Activated CD8-positive, alpha-beta T cell treated with anti-CD3 and anti-CD28 coated beads for 36 hours (primary cell): ENCODE measurements at regions not wholly inside any gene's neighbourhood (a gene's known extent, or its start where the extent isn't known, plus 50 kb on each side); places are given as distances from the start of the nearest gene placed in this dataset.
"Not testable (repeated sequence)": the region's sequence is repeated elsewhere in the genome, so short reads cannot be mapped to it uniquely, and the experiment has no call there.

Source experiments
- ATAC-seq: fragments of 200-7000 bp; cut with Tn5 transposase; one replicate; pipeline ENCODE4 v1.10.0; 2021; ENCODE audit warnings: mild to moderate bottlenecking, moderate library complexity
- CTCF ChIA-PET: fragments of 350-600 bp; sonication (Branson Sonifier 250); formaldehyde crosslinking; loops from one replicate; lab custom pipeline; 2021; ENCODE audit warnings: antibody characterized with exemption; lab: Charles Lee
- POLR2A ChIA-PET: fragments of 350-600 bp; sonication (Branson Sonifier 250); formaldehyde crosslinking; loops from one replicate; lab custom pipeline; 2021; ENCODE audit warnings: antibody characterized with exemption; lab: Charles Lee
- DNase-seq: peaks from one replicate; pipeline ENCODE4 v3.0.0-alpha.2; 2020
- H3K27ac Mint-ChIP-seq: one replicate; pipeline ENCODE4 v1.8.0; 2021; ENCODE audit warnings: mild to moderate bottlenecking, mixed read lengths
- H3K27me3 Mint-ChIP-seq: one replicate; pipeline ENCODE4 v1.8.0; 2021; ENCODE audit warnings: mixed read lengths
- H3K36me3 Mint-ChIP-seq: one replicate; pipeline ENCODE4 v1.8.0; 2021; ENCODE audit warnings: low read depth, mixed read lengths
- H3K4me1 Mint-ChIP-seq: one replicate; pipeline ENCODE4 v1.8.0; 2021; ENCODE audit warnings: low read depth, mixed read lengths
- H3K4me3 Mint-ChIP-seq: one replicate; pipeline ENCODE4 v1.8.0; 2021; ENCODE audit warnings: mild to moderate bottlenecking, moderate library complexity, mixed read lengths
- H3K9me3 Mint-ChIP-seq: one replicate; pipeline ENCODE4 v1.8.0; 2021; ENCODE audit warnings: mixed read lengths
- intact Hi-C: fragments of 100-400 bp; cut with micrococcal nuclease; formaldehyde crosslinking; loops from one replicate; pipeline ENCODE4 v1.10.0; 2022
- TF ChIP-seq, protein P1 (sequence below): fragments of 200-600 bp; IDR thresholded peaks from one replicate; pipeline ENCODE4 v1.8.0; 2022; ENCODE audit warnings: antibody characterized with exemption, mild to moderate bottlenecking

- Mint-ChIP-seq H3K4me3 (no peak overlapping the region), H3K27me3 (peaks cover 16% of the 10 kb centered on the region), H3K4me1 (peaks cover 2% of the 10 kb centered on the region), H3K36me3 (no peaks in the 10 kb centered on the region), H3K27ac (no peak overlapping the region), H3K9me3 (peaks cover 30% of the 10 kb centered on the region)
- ATAC-seq = no peak
- no peak for DNase-seq
- TF ChIP-seq, protein P1, sequence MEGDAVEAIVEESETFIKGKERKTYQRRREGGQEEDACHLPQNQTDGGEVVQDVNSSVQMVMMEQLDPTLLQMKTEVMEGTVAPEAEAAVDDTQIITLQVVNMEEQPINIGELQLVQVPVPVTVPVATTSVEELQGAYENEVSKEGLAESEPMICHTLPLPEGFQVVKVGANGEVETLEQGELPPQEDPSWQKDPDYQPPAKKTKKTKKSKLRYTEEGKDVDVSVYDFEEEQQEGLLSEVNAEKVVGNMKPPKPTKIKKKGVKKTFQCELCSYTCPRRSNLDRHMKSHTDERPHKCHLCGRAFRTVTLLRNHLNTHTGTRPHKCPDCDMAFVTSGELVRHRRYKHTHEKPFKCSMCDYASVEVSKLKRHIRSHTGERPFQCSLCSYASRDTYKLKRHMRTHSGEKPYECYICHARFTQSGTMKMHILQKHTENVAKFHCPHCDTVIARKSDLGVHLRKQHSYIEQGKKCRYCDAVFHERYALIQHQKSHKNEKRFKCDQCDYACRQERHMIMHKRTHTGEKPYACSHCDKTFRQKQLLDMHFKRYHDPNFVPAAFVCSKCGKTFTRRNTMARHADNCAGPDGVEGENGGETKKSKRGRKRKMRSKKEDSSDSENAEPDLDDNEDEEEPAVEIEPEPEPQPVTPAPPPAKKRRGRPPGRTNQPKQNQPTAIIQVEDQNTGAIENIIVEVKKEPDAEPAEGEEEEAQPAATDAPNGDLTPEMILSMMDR = no peak
- intact Hi-C loops = no loop called here
- ChIA-PET CTCF (interaction anchor here (0.7 kb wide), 1 partner anchor 32 kb away, joined by 3 read pairs; no protein-coding TSS in a partner anchor), POLR2A (no interaction called here)
These were observed 74.3 kb upstream of the SLC24A4 start for GRCh38 chr14:92248696-92249095.

GRCh38 chr14:92250366-92250765, 72.6 kb upstream of the SLC24A4 start:
- intact Hi-C loops, H3K27ac Mint-ChIP-seq, POLR2A ChIA-PET, H3K4me1 Mint-ChIP-seq, H3K4me3 Mint-ChIP-seq, DNase-seq, H3K36me3 Mint-ChIP-seq, CTCF ChIA-PET, ATAC-seq: not testable (repeated sequence)
- Mint-ChIP-seq H3K27me3 (peaks cover 31% of the 10 kb centered on the region), H3K9me3 (peaks cover 14% of the 10 kb centered on the region)

GRCh38 chr14:92252323-92252722, 70.6 kb upstream of the SLC24A4 start:
- Mint-ChIP-seq H3K9me3 (no peaks in the 10 kb centered on the region), H3K36me3 (no peaks in the 10 kb centered on the region), H3K27ac (no peak overlapping the region), H3K4me3 (no peak overlapping the region), H3K4me1 (peaks cover 8% of the 10 kb centered on the region), H3K27me3 (peaks cover 42% of the 10 kb centered on the region)
- ATAC-seq = no peak
- intact Hi-C loops = no loop called here
- TF ChIP-seq, protein P1 = no peak
- POLR2A ChIA-PET = no interaction called here
- DNase-seq = no peak
- CTCF ChIA-PET = no interaction called here

- Mint-ChIP-seq H3K4me3 (no peak overlapping the region), H3K27ac (no peak overlapping the region), H3K27me3 (peaks cover 42% of the 10 kb centered on the region), H3K9me3 (no peaks in the 10 kb centered on the region), H3K4me1 (peaks cover 9% of the 10 kb centered on the region), H3K36me3 (no peaks in the 10 kb centered on the region)
- TF ChIP-seq, protein P1 = no peak
- DNase-seq (no peak), ATAC-seq (no peak)
- intact Hi-C loops = no loop called here
- ChIA-PET CTCF (no interaction called here), POLR2A (no interaction called here)
These were observed 69.5 kb upstream of the SLC24A4 start for GRCh38 chr14:92253381-92253894.

- Mint-ChIP-seq H3K27me3 (peaks cover 42% of the 10 kb centered on the region), H3K36me3 (no peaks in the 10 kb centered on the region), H3K4me3 (no peak overlapping the region), H3K27ac (no peak overlapping the region), H3K9me3 (no peaks in the 10 kb centered on the region), H3K4me1 (peaks cover 17% of the 10 kb centered on the region)
- ATAC-seq = no peak
- no peak for DNase-seq
- intact Hi-C loops = no loop called here
- CTCF ChIA-PET = no interaction called here
- POLR2A ChIA-PET = interaction anchor here (0.7 kb wide), 1 partner anchor 62 kb away, joined by 3 read pairs; no protein-coding TSS in a partner anchor
- TF ChIP-seq, protein P1 = no peak
These were observed 68.2 kb upstream of the SLC24A4 start for GRCh38 chr14:92254786-92255185.
